WTC11 (cell line): ENCODE measurements at regions not wholly inside any gene's neighbourhood (a gene's known extent, or its start where the extent isn't known, plus 50 kb on each side); places are given as distances from the start of the nearest gene placed in this dataset.
"Not testable (repeated sequence)": the region's sequence is repeated elsewhere in the genome, so short reads cannot be mapped to it uniquely, and the experiment has no call there.

Experiments used
- ARID4B ChIP-seq: sonication (generic); formaldehyde crosslinking; IDR thresholded peaks from 2 replicates; pipeline ENCODE4 v1.8.0; 2023; ENCODE audit warnings: missing genetic modification reagents, mild to moderate bottlenecking, borderline replicate concordance
- CREB1 ChIP-seq: sonication (generic); formaldehyde crosslinking; IDR thresholded peaks from 2 replicates; pipeline ENCODE4 v1.8.0; 2023; ENCODE audit warnings: mild to moderate bottlenecking, missing genetic modification reagents
- CTCF ChIP-seq: fragments of 200-600 bp; IDR thresholded peaks from 2 replicates; pipeline ENCODE4 v1.8.0; 2022; ENCODE audit warnings: antibody characterized with exemption
- ESRRA ChIP-seq: sonication (generic); formaldehyde crosslinking; IDR thresholded peaks from 2 replicates; pipeline ENCODE4 v1.8.1; 2022; ENCODE audit warnings: mild to moderate bottlenecking, missing genetic modification reagents, borderline replicate concordance
- FOXJ3 ChIP-seq: sonication (generic); formaldehyde crosslinking; IDR thresholded peaks from 2 replicates; pipeline ENCODE4 v1.9.0; 2021; ENCODE audit warnings: missing genetic modification reagents, mild to moderate bottlenecking, borderline replicate concordance
- FOXK1 ChIP-seq: sonication (generic); formaldehyde crosslinking; IDR thresholded peaks from 2 replicates; pipeline ENCODE4 v1.8.0; 2022; ENCODE audit warnings: mild to moderate bottlenecking, moderate library complexity, missing genetic modification reagents
- JUN ChIP-seq: sonication (generic); formaldehyde crosslinking; IDR thresholded peaks from 2 replicates; pipeline ENCODE4 v1.8.0; 2023; ENCODE audit warnings: mild to moderate bottlenecking, missing genetic modification reagents
- NFYB ChIP-seq: sonication (generic); formaldehyde crosslinking; conservative IDR thresholded peaks from 2 replicates; pipeline ENCODE4 v1.8.0; 2022; ENCODE audit warnings: low read depth, missing genetic modification reagents
- SP1 ChIP-seq: sonication (generic); formaldehyde crosslinking; conservative IDR thresholded peaks from 2 replicates; pipeline ENCODE4 v1.8.1; 2022; ENCODE audit warnings: missing genetic modification reagents
- STAT6 ChIP-seq: sonication (generic); formaldehyde crosslinking; conservative IDR thresholded peaks from 2 replicates; pipeline ENCODE4 v1.8.1; 2023; ENCODE audit warnings: mild to moderate bottlenecking, low read depth, missing genetic modification reagents, moderate library complexity
- TEAD1 ChIP-seq: sonication (generic); formaldehyde crosslinking; IDR thresholded peaks from 2 replicates; pipeline ENCODE4 v1.8.0; 2022; ENCODE audit warnings: mild to moderate bottlenecking, missing genetic modification reagents
- TEAD4 ChIP-seq: sonication (generic); formaldehyde crosslinking; IDR thresholded peaks from 2 replicates; pipeline ENCODE4 v1.8.0; 2022; ENCODE audit warnings: mild to moderate bottlenecking, missing genetic modification reagents
- ZBTB21 ChIP-seq: sonication (generic); formaldehyde crosslinking; IDR thresholded peaks from 2 replicates; pipeline ENCODE4 v1.8.1; 2023; ENCODE audit warnings: mild to moderate bottlenecking, missing genetic modification reagents, borderline replicate concordance

- not testable (repeated sequence) for TF ChIP-seq CTCF; SP1; NFYB (CRISPR knock-in tag); FOXK1 (CRISPR knock-in tag); ZBTB21 (CRISPR knock-in tag); FOXJ3 (CRISPR knock-in tag); ESRRA (CRISPR knock-in tag); CREB1 (CRISPR knock-in tag); JUN; TEAD1 (CRISPR knock-in tag); STAT6 (CRISPR knock-in tag); TEAD4 (CRISPR knock-in tag); ARID4B
Measured at GRCh38 chr9:43125894-43126293, 942.4 kb downstream of the SPATA31A6 start.
